Epithelial cell of prostate (primary cell): ENCODE measurements at regions not wholly inside any gene's neighbourhood (a gene's known extent, or its start where the extent isn't known, plus 50 kb on each side); places are given as distances from the start of the nearest gene placed in this dataset.

ENCODE experiments used
- DNase-seq: peaks from one replicate; pipeline ENCODE4 v3.0.0-alpha.2; 2011; ENCODE audit warnings: low read depth, low spot score
- H3K27ac ChIP-seq: fragments of 450-650 bp; 2 replicates; pipeline ENCODE4 v1.5.1; 2017; ENCODE audit warnings: mild to moderate bottlenecking

- DNase-seq: no peak
- H3K27ac ChIP-seq: no peak overlapping the region
These were observed 83.3 kb upstream of the PDE10A start for GRCh38 chr6:165746331-165746730.

GRCh38 chr6:165745492-165745891 is 82.5 kb upstream of the PDE10A start:
- DNase-seq: no peak
- no peak overlapping the region for H3K27ac ChIP-seq

GRCh38 chr6:165744555-165745228 is 81.7 kb upstream of the PDE10A start:
- DNase-seq: no peak
- no peak overlapping the region for H3K27ac ChIP-seq

- DNase-seq: no peak
- no peak overlapping the region for H3K27ac ChIP-seq
These were observed 80.4 kb upstream of the PDE10A start for GRCh38 chr6:165743366-165743898.

- H3K27ac ChIP-seq: no peak overlapping the region
- no peak for DNase-seq
These were observed 79.0 kb upstream of the PDE10A start for GRCh38 chr6:165742047-165742446.

- H3K27ac ChIP-seq: no peak overlapping the region
- no peak for DNase-seq
These were observed 74.4 kb upstream of the PDE10A start for GRCh38 chr6:165737396-165737795.

GRCh38 chr6:165735065-165735464 is 72.0 kb upstream of the PDE10A start:
- DNase-seq: no peak
- no peak overlapping the region for H3K27ac ChIP-seq

GRCh38 chr6:165733489-165733791 is 70.4 kb upstream of the PDE10A start:
- H3K27ac ChIP-seq: no peak overlapping the region
- DNase-seq: no peak

- no peak for DNase-seq
- H3K27ac ChIP-seq: no peak overlapping the region
These were observed 69.9 kb upstream of the PDE10A start for GRCh38 chr6:165732696-165733488.

- DNase-seq: no peak
These were observed 66.4 kb upstream of the PDE10A start for GRCh38 chr6:165729307-165729936.

GRCh38 chr6:165728216-165728615 is 65.2 kb upstream of the PDE10A start:
- H3K27ac ChIP-seq: no peak overlapping the region
- no peak for DNase-seq

More at GRCh38 chr6:165729307-165729936, 66.4 kb upstream of the PDE10A start:
- H3K27ac ChIP-seq: no peak overlapping the region

GRCh38 chr6:165726965-165727381 is 63.9 kb upstream of the PDE10A start:
- no peak overlapping the region for H3K27ac ChIP-seq

GRCh38 chr6:165726290-165726875 is 63.3 kb upstream of the PDE10A start:
- no peak for DNase-seq
- no peak overlapping the region for H3K27ac ChIP-seq

More at GRCh38 chr6:165726965-165727381, 63.9 kb upstream of the PDE10A start:
- DNase-seq: no peak

- H3K27ac ChIP-seq: no peak overlapping the region
- DNase-seq: no peak
These were observed 62.2 kb upstream of the PDE10A start for GRCh38 chr6:165725201-165725600.

GRCh38 chr6:165723326-165723725 is 60.3 kb upstream of the PDE10A start:
- DNase-seq: no peak

GRCh38 chr6:165722022-165722421 is 59.0 kb upstream of the PDE10A start:
- no peak overlapping the region for H3K27ac ChIP-seq
- DNase-seq: no peak

More at GRCh38 chr6:165723326-165723725, 60.3 kb upstream of the PDE10A start:
- no peak overlapping the region for H3K27ac ChIP-seq

- no peak for DNase-seq
- H3K27ac ChIP-seq: no peak overlapping the region
These were observed 58.3 kb upstream of the PDE10A start for GRCh38 chr6:165721356-165721755.

GRCh38 chr6:165718491-165718891 is 55.5 kb upstream of the PDE10A start:
- no peak overlapping the region for H3K27ac ChIP-seq
- no peak for DNase-seq

- no peak overlapping the region for H3K27ac ChIP-seq
- no peak for DNase-seq
These were observed 54.9 kb upstream of the PDE10A start for GRCh38 chr6:165717732-165718465.

- no peak for DNase-seq
- H3K27ac ChIP-seq: no peak overlapping the region
These were observed 53.8 kb upstream of the PDE10A start for GRCh38 chr6:165716886-165717285.
